HepG2 (cell line): ENCODE measurements at regions not wholly inside any gene's neighbourhood (a gene's known extent, or its start where the extent isn't known, plus 50 kb on each side); places are given as distances from the start of the nearest gene placed in this dataset.
A peak's percentile ranks its signal among the peaks of the same experiment; 100 is the strongest.

Source experiments
- BCL6 ChIP-seq: IDR thresholded peaks from 2 replicates; pipeline ENCODE4 v1.6.1; 2016; ENCODE audit warnings: missing genetic modification reagents, missing compliant biosample characterization
- FOXP1 ChIP-seq, 2 experiments: fragments of 450-650 bp in 1 of 2; IDR thresholded peaks; 2 replicates each; pipeline ENCODE4 v1.6.1; 2017 to 2018; ENCODE audit warnings: antibody characterized with exemption in 1 of 2
- GFI1 ChIP-seq: sonication (generic); formaldehyde crosslinking; IDR thresholded peaks from 2 replicates; pipeline ENCODE4 v1.5.0; 2020; ENCODE audit warnings: missing genetic modification reagents, mild to moderate bottlenecking, borderline replicate concordance
- IKZF1 ChIP-seq: fragments of 450-650 bp; IDR thresholded peaks from 2 replicates; pipeline ENCODE4 v1.7.1; 2016
- KLF16 ChIP-seq, 2 experiments: sonication (generic) in 1 of 2; formaldehyde crosslinking in 1 of 2; IDR thresholded peaks; 2 replicates each; pipeline versions ENCODE4 v1.6.1 to v1.8.0; 2016 to 2023; ENCODE audit warnings: missing genetic modification reagents in 2 of 2, missing compliant biosample characterization in 1 of 2
- MIER3 ChIP-seq: IDR thresholded peaks from 2 replicates; pipeline ENCODE4 v1.6.1; 2016; ENCODE audit warnings: missing compliant biosample characterization, borderline replicate concordance
- NR2F2 ChIP-seq: IDR thresholded peaks from 2 replicates; pipeline ENCODE4 v1.6.1; 2012; ENCODE audit warnings: low read depth, inconsistent platforms, borderline replicate concordance
- NR2F6 ChIP-seq, 2 experiments: IDR thresholded peaks; 2 replicates each; pipeline ENCODE4 v1.6.1; 2016; ENCODE audit warnings: antibody characterized with exemption in 1 of 2, mild to moderate bottlenecking in 1 of 2
- PHF20 ChIP-seq: sonication (generic); formaldehyde crosslinking; IDR thresholded peaks from 2 replicates; pipeline ENCODE4 v1.5.0; 2020; ENCODE audit warnings: mild to moderate bottlenecking, missing genetic modification reagents
- SETDB1 ChIP-seq: sonication (generic); formaldehyde crosslinking; IDR thresholded peaks from 2 replicates; pipeline ENCODE4 v1.5.1; 2020; ENCODE audit warnings: missing genetic modification reagents, mild to moderate bottlenecking, borderline replicate concordance
- SMARCC2 ChIP-seq: fragments of 450-650 bp; IDR thresholded peaks from 2 replicates; pipeline ENCODE4 v1.6.1; 2017; ENCODE audit warnings: antibody characterized with exemption, mild to moderate bottlenecking
- SPEN ChIP-seq: sonication (generic); formaldehyde crosslinking; IDR thresholded peaks from 2 replicates; pipeline ENCODE4 v1.5.1; 2020; ENCODE audit warnings: low read depth, mild to moderate bottlenecking, missing genetic modification reagents
- TCF7 ChIP-seq: sonication (generic); IDR thresholded peaks from 2 replicates; pipeline ENCODE4 v1.6.1; 2016; ENCODE audit warnings: antibody characterized with exemption, low read depth
- TEAD3 ChIP-seq: optimal IDR thresholded peaks from 2 replicates; pipeline ENCODE3; 2016; ENCODE audit warnings: borderline replicate concordance
- ZKSCAN8 ChIP-seq: IDR thresholded peaks from 2 replicates; pipeline ENCODE4 v1.6.1; 2016; ENCODE audit warnings: borderline replicate concordance, missing genetic modification reagents, missing compliant biosample characterization
- ZNF12 ChIP-seq: sonication (generic); formaldehyde crosslinking; IDR thresholded peaks from 2 replicates; pipeline ENCODE4 v1.5.0; 2020; ENCODE audit warnings: missing genetic modification reagents
- ZSCAN29 ChIP-seq: sonication (generic); formaldehyde crosslinking; conservative IDR thresholded peaks from 2 replicates; pipeline ENCODE4 v1.4.0; 2020; ENCODE audit warnings: mild to moderate bottlenecking, missing genetic modification reagents
- TF ChIP-seq, protein P1 (sequence below): sonication (generic); formaldehyde crosslinking; conservative IDR thresholded peaks from 2 replicates; pipeline ENCODE4 v1.4.0; 2020; ENCODE audit warnings: missing genetic modification reagents
- TF ChIP-seq, protein P2 (sequence below): sonication (generic); formaldehyde crosslinking; IDR thresholded peaks from 2 replicates; pipeline ENCODE4 v1.5.1; 2020; ENCODE audit warnings: mild to moderate bottlenecking, missing genetic modification reagents, borderline replicate concordance
- TF ChIP-seq, protein P3 (sequence below): sonication (generic); formaldehyde crosslinking; IDR thresholded peaks from 2 replicates; pipeline ENCODE4 v1.5.0; 2020; ENCODE audit warnings: missing genetic modification reagents
- TF ChIP-seq, protein P4 (sequence below): IDR thresholded peaks from 2 replicates; pipeline ENCODE4 v1.6.1; 2016; ENCODE audit warnings: low read depth, borderline replicate concordance

DNA sequence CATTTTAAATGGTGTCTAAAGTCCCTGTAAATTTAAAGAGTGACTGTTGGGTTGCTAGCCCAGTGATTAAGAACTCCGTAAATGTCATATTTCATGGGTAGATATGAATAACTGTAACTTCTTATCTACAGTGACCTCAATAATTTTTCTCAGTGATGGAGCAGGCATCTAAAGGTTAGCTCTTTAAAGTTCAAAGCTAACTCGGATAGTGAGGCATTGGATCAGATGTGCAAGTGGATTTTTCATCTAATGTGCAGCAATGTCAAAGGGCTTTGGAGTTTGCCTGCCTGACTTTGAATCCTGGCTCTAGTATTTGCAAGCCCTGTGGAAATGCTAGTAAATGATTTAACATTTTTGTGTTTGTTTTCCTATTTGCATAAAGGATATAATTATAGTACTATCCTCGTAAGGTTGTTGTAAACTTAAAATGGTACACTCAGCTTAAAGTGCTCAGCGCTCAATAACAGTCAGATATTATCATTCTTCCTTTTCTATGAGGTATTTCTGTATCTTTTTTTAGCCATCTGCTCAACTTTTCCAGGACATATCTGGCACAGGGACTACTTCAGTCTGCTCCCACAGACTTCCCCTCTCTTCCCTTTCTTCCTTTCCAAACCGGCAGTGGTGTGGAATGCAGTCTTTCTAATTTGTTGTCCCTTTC lies 163.7 kb upstream of the ELL2 start (continued):
- TF ChIP-seq, protein P1, sequence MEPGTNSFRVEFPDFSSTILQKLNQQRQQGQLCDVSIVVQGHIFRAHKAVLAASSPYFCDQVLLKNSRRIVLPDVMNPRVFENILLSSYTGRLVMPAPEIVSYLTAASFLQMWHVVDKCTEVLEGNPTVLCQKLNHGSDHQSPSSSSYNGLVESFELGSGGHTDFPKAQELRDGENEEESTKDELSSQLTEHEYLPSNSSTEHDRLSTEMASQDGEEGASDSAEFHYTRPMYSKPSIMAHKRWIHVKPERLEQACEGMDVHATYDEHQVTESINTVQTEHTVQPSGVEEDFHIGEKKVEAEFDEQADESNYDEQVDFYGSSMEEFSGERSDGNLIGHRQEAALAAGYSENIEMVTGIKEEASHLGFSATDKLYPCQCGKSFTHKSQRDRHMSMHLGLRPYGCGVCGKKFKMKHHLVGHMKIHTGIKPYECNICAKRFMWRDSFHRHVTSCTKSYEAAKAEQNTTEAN (CRISPR knock-in tag), result 0 out of 2 replicates have a peak, but pooled peaks have one; percentile 15
- TF ChIP-seq, protein P2, sequence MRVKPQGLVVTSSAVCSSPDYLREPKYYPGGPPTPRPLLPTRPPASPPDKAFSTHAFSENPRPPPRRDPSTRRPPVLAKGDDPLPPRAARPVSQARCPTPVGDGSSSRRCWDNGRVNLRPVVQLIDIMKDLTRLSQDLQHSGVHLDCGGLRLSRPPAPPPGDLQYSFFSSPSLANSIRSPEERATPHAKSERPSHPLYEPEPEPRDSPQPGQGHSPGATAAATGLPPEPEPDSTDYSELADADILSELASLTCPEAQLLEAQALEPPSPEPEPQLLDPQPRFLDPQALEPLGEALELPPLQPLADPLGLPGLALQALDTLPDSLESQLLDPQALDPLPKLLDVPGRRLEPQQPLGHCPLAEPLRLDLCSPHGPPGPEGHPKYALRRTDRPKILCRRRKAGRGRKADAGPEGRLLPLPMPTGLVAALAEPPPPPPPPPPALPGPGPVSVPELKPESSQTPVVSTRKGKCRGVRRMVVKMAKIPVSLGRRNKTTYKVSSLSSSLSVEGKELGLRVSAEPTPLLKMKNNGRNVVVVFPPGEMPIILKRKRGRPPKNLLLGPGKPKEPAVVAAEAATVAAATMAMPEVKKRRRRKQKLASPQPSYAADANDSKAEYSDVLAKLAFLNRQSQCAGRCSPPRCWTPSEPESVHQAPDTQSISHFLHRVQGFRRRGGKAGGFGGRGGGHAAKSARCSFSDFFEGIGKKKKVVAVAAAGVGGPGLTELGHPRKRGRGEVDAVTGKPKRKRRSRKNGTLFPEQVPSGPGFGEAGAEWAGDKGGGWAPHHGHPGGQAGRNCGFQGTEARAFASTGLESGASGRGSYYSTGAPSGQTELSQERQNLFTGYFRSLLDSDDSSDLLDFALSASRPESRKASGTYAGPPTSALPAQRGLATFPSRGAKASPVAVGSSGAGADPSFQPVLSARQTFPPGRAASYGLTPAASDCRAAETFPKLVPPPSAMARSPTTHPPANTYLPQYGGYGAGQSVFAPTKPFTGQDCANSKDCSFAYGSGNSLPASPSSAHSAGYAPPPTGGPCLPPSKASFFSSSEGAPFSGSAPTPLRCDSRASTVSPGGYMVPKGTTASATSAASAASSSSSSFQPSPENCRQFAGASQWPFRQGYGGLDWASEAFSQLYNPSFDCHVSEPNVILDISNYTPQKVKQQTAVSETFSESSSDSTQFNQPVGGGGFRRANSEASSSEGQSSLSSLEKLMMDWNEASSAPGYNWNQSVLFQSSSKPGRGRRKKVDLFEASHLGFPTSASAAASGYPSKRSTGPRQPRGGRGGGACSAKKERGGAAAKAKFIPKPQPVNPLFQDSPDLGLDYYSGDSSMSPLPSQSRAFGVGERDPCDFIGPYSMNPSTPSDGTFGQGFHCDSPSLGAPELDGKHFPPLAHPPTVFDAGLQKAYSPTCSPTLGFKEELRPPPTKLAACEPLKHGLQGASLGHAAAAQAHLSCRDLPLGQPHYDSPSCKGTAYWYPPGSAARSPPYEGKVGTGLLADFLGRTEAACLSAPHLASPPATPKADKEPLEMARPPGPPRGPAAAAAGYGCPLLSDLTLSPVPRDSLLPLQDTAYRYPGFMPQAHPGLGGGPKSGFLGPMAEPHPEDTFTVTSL (CRISPR knock-in tag), result no peak; the same call in 1 of the 2 replicates
- TF ChIP-seq PHF20 (CRISPR knock-in tag) (no peak), NR2F2 (0 out of 2 replicates have a peak, but pooled peaks have one; percentile 54), SETDB1 (CRISPR knock-in tag) (no peak), FOXP1 (IDR thresholded peaks at IDR 0.05) (no peak), FOXP1 (CRISPR knock-in tag; IDR thresholded peaks at IDR 0.05) (peak; percentile 76; the same call in 1 of the 2 replicates), NR2F6 (IDR thresholded peaks at IDR 0.05) (peak; percentile 67), NR2F6 (CRISPR knock-in tag; IDR thresholded peaks at IDR 0.05) (peak; percentile 57), ZNF12 (0 out of 2 replicates have a peak, but pooled peaks have one; percentile 37), TEAD3 (CRISPR knock-in tag) (peak; percentile 1), KLF16 (CRISPR knock-in tag; IDR thresholded peaks at IDR 0.05) (peak in 1 of 2 experiments; percentile 53; a peak in 1 of 4 replicates), MIER3 (0 out of 2 replicates have a peak, but pooled peaks have one; percentile 32), GFI1 (CRISPR knock-in tag) (no peak; the same call in 1 of the 2 replicates), SMARCC2 (no peak), BCL6 (peak; percentile 25; the same call in 1 of the 2 replicates), ZSCAN29 (CRISPR knock-in tag) (peak; percentile 83), SPEN (CRISPR knock-in tag) (no peak), TCF7 (peak; percentile 81), IKZF1 (no peak), ZKSCAN8 (CRISPR knock-in tag) (peak; percentile 20; the same call in 1 of the 2 replicates)
- TF ChIP-seq, protein P3, sequence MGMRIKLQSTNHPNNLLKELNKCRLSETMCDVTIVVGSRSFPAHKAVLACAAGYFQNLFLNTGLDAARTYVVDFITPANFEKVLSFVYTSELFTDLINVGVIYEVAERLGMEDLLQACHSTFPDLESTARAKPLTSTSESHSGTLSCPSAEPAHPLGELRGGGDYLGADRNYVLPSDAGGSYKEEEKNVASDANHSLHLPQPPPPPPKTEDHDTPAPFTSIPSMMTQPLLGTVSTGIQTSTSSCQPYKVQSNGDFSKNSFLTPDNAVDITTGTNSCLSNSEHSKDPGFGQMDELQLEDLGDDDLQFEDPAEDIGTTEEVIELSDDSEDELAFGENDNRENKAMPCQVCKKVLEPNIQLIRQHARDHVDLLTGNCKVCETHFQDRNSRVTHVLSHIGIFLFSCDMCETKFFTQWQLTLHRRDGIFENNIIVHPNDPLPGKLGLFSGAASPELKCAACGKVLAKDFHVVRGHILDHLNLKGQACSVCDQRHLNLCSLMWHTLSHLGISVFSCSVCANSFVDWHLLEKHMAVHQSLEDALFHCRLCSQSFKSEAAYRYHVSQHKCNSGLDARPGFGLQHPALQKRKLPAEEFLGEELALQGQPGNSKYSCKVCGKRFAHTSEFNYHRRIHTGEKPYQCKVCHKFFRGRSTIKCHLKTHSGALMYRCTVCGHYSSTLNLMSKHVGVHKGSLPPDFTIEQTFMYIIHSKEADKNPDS (CRISPR knock-in tag), result no peak; the same call in 1 of the 2 replicates
- TF ChIP-seq, protein P4, sequence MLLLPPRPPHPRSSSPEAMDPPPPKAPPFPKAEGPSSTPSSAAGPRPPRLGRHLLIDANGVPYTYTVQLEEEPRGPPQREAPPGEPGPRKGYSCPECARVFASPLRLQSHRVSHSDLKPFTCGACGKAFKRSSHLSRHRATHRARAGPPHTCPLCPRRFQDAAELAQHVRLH, result 0 out of 2 replicates have a peak, but pooled peaks have one; percentile 58
